ENCODE measurements at regions not wholly inside any gene's neighbourhood (a gene's known extent, or its start where the extent isn't known, plus 50 kb on each side); places are given as distances from the start of the nearest gene placed in this dataset.

DNA sequence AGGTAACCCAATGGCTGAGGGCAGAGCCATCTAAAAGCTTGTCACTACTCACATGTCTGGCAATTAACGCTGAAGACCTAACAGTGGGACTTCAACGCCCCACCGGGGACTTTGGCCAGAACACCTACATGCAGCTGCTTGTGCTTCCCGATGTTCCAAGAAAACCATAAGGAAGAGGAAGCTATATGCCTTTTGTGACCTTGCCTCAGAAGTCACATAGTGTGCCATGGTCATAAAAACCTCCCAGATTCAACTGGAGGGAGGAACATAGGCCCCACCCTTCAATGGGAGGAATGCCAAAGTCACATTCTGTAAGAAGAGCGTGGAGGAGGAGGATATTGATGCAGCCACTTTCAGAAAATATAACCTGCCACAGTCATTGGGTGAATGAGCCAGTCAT lies 147.8 kb upstream of the MAGI3 start:
- TF ChIP-seq, protein P1, sequence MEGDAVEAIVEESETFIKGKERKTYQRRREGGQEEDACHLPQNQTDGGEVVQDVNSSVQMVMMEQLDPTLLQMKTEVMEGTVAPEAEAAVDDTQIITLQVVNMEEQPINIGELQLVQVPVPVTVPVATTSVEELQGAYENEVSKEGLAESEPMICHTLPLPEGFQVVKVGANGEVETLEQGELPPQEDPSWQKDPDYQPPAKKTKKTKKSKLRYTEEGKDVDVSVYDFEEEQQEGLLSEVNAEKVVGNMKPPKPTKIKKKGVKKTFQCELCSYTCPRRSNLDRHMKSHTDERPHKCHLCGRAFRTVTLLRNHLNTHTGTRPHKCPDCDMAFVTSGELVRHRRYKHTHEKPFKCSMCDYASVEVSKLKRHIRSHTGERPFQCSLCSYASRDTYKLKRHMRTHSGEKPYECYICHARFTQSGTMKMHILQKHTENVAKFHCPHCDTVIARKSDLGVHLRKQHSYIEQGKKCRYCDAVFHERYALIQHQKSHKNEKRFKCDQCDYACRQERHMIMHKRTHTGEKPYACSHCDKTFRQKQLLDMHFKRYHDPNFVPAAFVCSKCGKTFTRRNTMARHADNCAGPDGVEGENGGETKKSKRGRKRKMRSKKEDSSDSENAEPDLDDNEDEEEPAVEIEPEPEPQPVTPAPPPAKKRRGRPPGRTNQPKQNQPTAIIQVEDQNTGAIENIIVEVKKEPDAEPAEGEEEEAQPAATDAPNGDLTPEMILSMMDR (IDR thresholded peaks at IDR 0.05): no peak
- TF ChIP-seq POLR2A (IDR thresholded peaks at IDR 0.05): no peak

All from testis (tissue), 2 donors.